GM19324 (cell line): ENCODE measurements at regions not wholly inside any gene's neighbourhood (a gene's known extent, or its start where the extent isn't known, plus 50 kb on each side); places are given as distances from the start of the nearest gene placed in this dataset.
A peak's percentile ranks its signal among the peaks of the same experiment; 100 is the strongest.
"Not testable (repeated sequence)": the region's sequence is repeated elsewhere in the genome, so short reads cannot be mapped to it uniquely, and the experiment has no call there.

ENCODE experiments used
- ATAC-seq: cut with Tn5 transposase; IDR thresholded peaks from one replicate; pipeline ENCODE4 v1.9.1; 2021; ENCODE audit warnings: mild to moderate bottlenecking, moderate library complexity; ENCODE audit not compliant: unreplicated experiment, low FRiP score

GRCh38 chr20:41734506-41734945 is 116.3 kb upstream of the CHD6 start:
- no peak for ATAC-seq

- no peak for ATAC-seq
These were observed 115.0 kb upstream of the CHD6 start for GRCh38 chr20:41733151-41733550.

- ATAC-seq, result not testable (repeated sequence)
These were observed 113.0 kb upstream of the CHD6 start for GRCh38 chr20:41731198-41731597.

GRCh38 chr20:41727681-41728080 is 109.5 kb upstream of the CHD6 start:
- ATAC-seq, result not testable (repeated sequence)

GRCh38 chr20:41726727-41727126 is 108.5 kb upstream of the CHD6 start:
- no peak for ATAC-seq

GRCh38 chr20:41719151-41719550 is 101.0 kb upstream of the CHD6 start:
- ATAC-seq, result no peak

- ATAC-seq, result no peak
These were observed 99.3 kb upstream of the CHD6 start for GRCh38 chr20:41717483-41717882.

- ATAC-seq, result no peak
These were observed 98.7 kb upstream of the CHD6 start for GRCh38 chr20:41716911-41717310.

GRCh38 chr20:41716436-41716835 is 98.3 kb upstream of the CHD6 start:
- no peak for ATAC-seq

GRCh38 chr20:41715526-41715925 is 97.3 kb upstream of the CHD6 start:
- ATAC-seq, result no peak

GRCh38 chr20:41714030-41714429 is 95.9 kb upstream of the CHD6 start:
- ATAC-seq, result no peak

GRCh38 chr20:41704896-41705295 is 86.7 kb upstream of the CHD6 start:
- ATAC-seq, result no peak

- ATAC-seq, result no peak
These were observed 84.5 kb upstream of the CHD6 start for GRCh38 chr20:41702647-41703046.

- no peak for ATAC-seq
These were observed 83.6 kb upstream of the CHD6 start for GRCh38 chr20:41701588-41702348.

- not testable (repeated sequence) for ATAC-seq
These were observed 81.5 kb upstream of the CHD6 start for GRCh38 chr20:41699673-41700072.

GRCh38 chr20:41697861-41698559 is 79.8 kb upstream of the CHD6 start:
- ATAC-seq, result no peak

- ATAC-seq, result no peak
These were observed 78.3 kb upstream of the CHD6 start for GRCh38 chr20:41696428-41696827.

- ATAC-seq, result no peak
These were observed 76.6 kb upstream of the CHD6 start for GRCh38 chr20:41694796-41695195.

- peak; percentile 75 for ATAC-seq
These were observed 75.2 kb upstream of the CHD6 start for GRCh38 chr20:41693136-41693979.

- peak; percentile 57 for ATAC-seq
These were observed 74.4 kb upstream of the CHD6 start for GRCh38 chr20:41692479-41693135.

- ATAC-seq, result no peak
These were observed 73.3 kb upstream of the CHD6 start for GRCh38 chr20:41691443-41691842.
